ENCODE measurements at regions not wholly inside any gene's neighbourhood (a gene's known extent, or its start where the extent isn't known, plus 50 kb on each side); places are given as distances from the start of the nearest gene placed in this dataset.

DNA sequence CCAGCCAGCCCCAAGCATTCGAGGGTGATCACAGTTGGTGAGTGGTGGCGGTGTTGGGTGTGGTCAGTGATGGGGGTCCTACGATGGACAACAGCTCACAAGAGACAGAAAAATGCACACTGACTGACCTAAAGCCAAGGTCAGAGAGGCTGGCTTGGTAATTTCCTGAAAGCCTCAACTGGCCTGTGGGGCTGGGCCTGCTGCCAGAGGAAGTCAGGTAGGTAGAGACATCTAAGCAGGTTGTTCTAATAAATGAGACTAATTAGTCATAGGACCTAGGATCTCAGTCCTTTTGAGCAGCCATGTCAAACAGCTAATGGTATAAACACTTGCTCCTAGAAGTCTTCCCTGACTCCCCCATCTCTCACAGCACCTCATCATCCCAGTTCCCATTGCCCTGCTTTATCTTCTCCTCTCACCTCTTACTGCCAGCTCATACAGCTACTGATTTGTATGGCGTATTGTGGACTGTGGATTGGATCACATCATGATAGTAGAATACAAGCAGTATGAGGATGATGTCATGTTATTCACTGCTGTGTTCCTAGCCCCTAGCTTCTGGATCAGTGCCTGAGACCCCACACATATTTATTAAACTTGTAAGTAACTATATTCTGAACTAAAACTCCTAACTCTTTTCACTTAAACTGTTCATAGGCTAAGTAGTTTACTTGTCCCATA, 262.9 kb upstream of the KLHL29 start:
- intact Hi-C loops (cut with DNase I), result no loop called here
- Histone ChIP-seq H3K27ac (no peak overlapping the region), H3K4me3 (no peak overlapping the region), H3K27me3 (no peaks in the 10 kb centered on the region), H3K9me3 (no peaks in the 10 kb centered on the region), H3K4me1 (no peaks in the 10 kb centered on the region), H3K36me3 (no peaks in the 10 kb centered on the region)
- DNase-seq (no peak), ATAC-seq (no peak)
- 77 to 86% (median 83%) methylated on average over 4 of the region's 4 CpGs for whole genome bisulfite sequencing, 4 donors
- TF ChIP-seq, protein P1, sequence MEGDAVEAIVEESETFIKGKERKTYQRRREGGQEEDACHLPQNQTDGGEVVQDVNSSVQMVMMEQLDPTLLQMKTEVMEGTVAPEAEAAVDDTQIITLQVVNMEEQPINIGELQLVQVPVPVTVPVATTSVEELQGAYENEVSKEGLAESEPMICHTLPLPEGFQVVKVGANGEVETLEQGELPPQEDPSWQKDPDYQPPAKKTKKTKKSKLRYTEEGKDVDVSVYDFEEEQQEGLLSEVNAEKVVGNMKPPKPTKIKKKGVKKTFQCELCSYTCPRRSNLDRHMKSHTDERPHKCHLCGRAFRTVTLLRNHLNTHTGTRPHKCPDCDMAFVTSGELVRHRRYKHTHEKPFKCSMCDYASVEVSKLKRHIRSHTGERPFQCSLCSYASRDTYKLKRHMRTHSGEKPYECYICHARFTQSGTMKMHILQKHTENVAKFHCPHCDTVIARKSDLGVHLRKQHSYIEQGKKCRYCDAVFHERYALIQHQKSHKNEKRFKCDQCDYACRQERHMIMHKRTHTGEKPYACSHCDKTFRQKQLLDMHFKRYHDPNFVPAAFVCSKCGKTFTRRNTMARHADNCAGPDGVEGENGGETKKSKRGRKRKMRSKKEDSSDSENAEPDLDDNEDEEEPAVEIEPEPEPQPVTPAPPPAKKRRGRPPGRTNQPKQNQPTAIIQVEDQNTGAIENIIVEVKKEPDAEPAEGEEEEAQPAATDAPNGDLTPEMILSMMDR (IDR thresholded peaks at IDR 0.05), result no peak
- no peak for TF ChIP-seq POLR2A (IDR thresholded peaks at IDR 0.05)

DNA sequence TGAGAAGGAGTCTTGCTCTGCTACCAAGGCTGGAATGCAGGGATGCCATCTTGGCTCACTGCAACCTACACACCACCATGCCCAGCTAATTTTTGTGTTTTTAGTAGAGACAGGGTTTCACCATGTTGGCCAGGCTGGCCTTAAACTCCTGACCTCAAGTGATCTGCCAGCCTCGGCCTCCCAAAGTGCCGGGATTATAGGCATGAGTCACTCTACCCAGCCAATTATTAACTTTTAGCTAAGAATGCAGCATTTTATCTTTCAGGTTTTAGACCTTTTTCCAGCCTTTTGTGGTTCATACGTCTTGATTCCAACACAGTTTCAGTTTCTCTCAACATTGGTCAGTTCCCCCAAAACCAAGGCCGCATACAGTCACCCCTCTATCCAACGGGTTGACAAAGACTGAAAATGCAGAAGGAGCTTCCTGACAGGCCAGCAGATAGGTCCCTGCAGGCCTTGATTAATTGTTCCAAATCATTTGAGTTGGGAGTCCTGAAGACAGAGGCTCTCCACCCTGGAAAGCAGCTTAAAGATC, 262.2 kb upstream of the KLHL29 start:
- no peak overlapping the region for H3K27ac ChIP-seq
- ATAC-seq, result no peak
- H3K4me1 ChIP-seq, result no peaks in the 10 kb centered on the region
- H3K4me3 ChIP-seq, result no peak overlapping the region
- intact Hi-C loops (cut with DNase I), result no loop called here
- H3K36me3 ChIP-seq, result no peaks in the 10 kb centered on the region
- no peaks in the 10 kb centered on the region for H3K9me3 ChIP-seq
- 85 to 91% (median 87%) methylated on average over 5 of the region's 5 CpGs for WGBS, 4 donors
- TF ChIP-seq, protein P1 (IDR thresholded peaks at IDR 0.05), result no peak
- no peak for TF ChIP-seq POLR2A (IDR thresholded peaks at IDR 0.05)
- H3K27me3 ChIP-seq, result no peaks in the 10 kb centered on the region
- no peak for DNase-seq

DNA sequence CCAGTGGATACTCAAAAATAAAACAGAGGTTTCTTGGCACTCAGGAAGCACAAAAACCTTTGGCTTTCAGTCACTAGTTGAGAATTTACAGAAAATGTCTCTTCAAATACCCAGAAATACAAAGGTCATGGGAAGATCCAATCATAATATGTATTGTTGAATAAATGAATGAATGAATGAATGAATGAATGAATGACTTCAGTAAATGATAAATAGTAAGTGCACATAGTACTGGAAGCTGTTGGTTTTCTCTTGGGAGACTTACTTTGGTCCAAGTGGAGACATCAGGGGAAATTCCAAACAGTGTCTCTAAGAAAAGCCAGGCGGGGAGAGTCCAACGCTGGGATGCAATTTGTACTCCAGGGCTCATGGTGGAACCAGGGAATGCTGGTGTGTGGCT, 261.3 kb upstream of the KLHL29 start:
- intact Hi-C loops (cut with DNase I), result no loop called here
- peaks cover 0 to 5% (median 0%) of the 10 kb centered on the region in 12 donors for H3K9me3 ChIP-seq
- TF ChIP-seq POLR2A (IDR thresholded peaks at IDR 0.05), result no peak
- TF ChIP-seq, protein P1 (IDR thresholded peaks at IDR 0.05), result no peak
- H3K4me1 ChIP-seq, result no peaks in the 10 kb centered on the region
- H3K27ac ChIP-seq, result no peak overlapping the region
- ATAC-seq (no peak), DNase-seq (no peak)
- no peak overlapping the region for H3K4me3 ChIP-seq
- H3K36me3 ChIP-seq, result no peaks in the 10 kb centered on the region
- no peaks in the 10 kb centered on the region for H3K27me3 ChIP-seq
- WGBS, 4 donors, result 83 to 89% (median 85%) methylated on average over 2 of the region's 2 CpGs

DNA sequence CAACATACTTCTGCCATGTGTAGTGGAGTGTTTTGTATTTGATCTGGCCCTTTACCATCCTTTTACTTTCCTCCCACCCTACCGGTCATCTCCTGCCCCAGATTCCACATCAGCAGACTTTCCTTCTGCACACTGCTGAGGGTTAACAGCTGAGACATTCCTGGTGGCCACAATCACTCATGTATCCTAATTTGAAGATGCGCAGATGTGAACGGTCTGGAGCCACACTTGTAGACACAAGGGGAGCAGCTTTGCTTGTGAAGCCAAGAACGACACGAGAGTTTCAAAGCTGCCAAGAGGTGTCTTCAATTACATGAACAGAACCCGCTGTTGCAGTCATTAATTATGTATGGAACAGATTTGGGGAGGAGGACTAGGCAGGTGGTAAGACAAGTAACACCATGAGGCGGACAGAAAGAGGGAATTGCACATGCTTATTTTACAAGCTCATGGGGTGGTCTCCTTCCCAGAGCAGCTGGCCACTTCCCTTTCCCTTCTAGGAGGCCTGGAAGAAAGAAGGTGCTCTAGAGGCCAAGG, 260.7 kb upstream of the KLHL29 start:
- ATAC-seq (no peak), DNase-seq (no peak)
- no peaks in the 10 kb centered on the region for H3K36me3 ChIP-seq
- intact Hi-C loops (cut with DNase I), result no loop called here
- H3K27ac ChIP-seq, result no peak overlapping the region
- no peak overlapping the region for H3K4me3 ChIP-seq
- TF ChIP-seq, protein P1 (IDR thresholded peaks at IDR 0.05), result no peak
- no peak for TF ChIP-seq POLR2A (IDR thresholded peaks at IDR 0.05)
- 68 to 77% (median 73%) methylated on average over 7 of the region's 7 CpGs for WGBS, 4 donors
- peaks cover 0 to 10% (median 0%) of the 10 kb centered on the region in 12 donors for H3K9me3 ChIP-seq
- H3K4me1 ChIP-seq, result no peaks in the 10 kb centered on the region
- no peaks in the 10 kb centered on the region for H3K27me3 ChIP-seq

Data from heart left ventricle (tissue), 16 donors.